Cardiac muscle cell (in vitro differentiated cells and primary cell): ENCODE measurements at regions not wholly inside any gene's neighbourhood (a gene's known extent, or its start where the extent isn't known, plus 50 kb on each side); places are given as distances from the start of the nearest gene placed in this dataset.

Experiments
- DNase-seq, 2 donors: peaks; one replicate each; pipeline versions ENCODE4 v3.0.0 to v3.0.0-alpha.2; 2010 to 2017; ENCODE audit warnings: low read depth in 1 of 2, low spot score in 1 of 2
- H3K27ac ChIP-seq: fragments of 200-600 bp; sonication (generic); 2 replicates; pipeline ENCODE4 v1.5.1; 2016
- H3K27me3 ChIP-seq: fragments of 200-600 bp; sonication (generic); 2 replicates; pipeline ENCODE4 v1.6.0; 2016; ENCODE audit warnings: control low read depth
- H3K36me3 ChIP-seq: fragments of 200-600 bp; sonication (generic); 2 replicates; pipeline ENCODE4 v1.5.1; 2016; ENCODE audit warnings: control low read depth
- H3K4me1 ChIP-seq: fragments of 200-600 bp; sonication (generic); 2 replicates; pipeline ENCODE4 v1.8.1; 2017; ENCODE audit warnings: low read depth, mild to moderate bottlenecking, mixed run types
- H3K4me3 ChIP-seq: fragments of 200-600 bp; sonication (generic); 2 replicates; pipeline ENCODE4 v1.5.1; 2016; ENCODE audit warnings: mild to moderate bottlenecking
- H3K9me3 ChIP-seq: fragments of 200-600 bp; sonication (generic); 2 replicates; pipeline ENCODE4 v1.5.1; 2017; ENCODE audit warnings: low read depth, mild to moderate bottlenecking, control low read depth
- CTCF ChIP-seq: IDR thresholded peaks from 2 replicates; pipeline ENCODE4 v1.5.1; 2012; ENCODE audit warnings: low read depth, mild to moderate bottlenecking, low read length

GRCh38 chrX:148309413-148309812, 191.0 kb upstream of the AFF2 start:
- Histone ChIP-seq H3K4me1 (no peaks in the 10 kb centered on the region), H3K27me3 (no peaks in the 10 kb centered on the region)

GRCh38 chrX:148310426-148311165, 189.8 kb upstream of the AFF2 start:
- H3K4me3 ChIP-seq: no peak overlapping the region
- no peaks in the 10 kb centered on the region for H3K36me3 ChIP-seq
- no peak for DNase-seq
- no peaks in the 10 kb centered on the region for H3K4me1 ChIP-seq
- H3K27ac ChIP-seq: no peak overlapping the region
- no peaks in the 10 kb centered on the region for H3K27me3 ChIP-seq
- H3K9me3 ChIP-seq: no peaks in the 10 kb centered on the region
- TF ChIP-seq CTCF: no peak

More at GRCh38 chrX:148309413-148309812, 191.0 kb upstream of the AFF2 start:
- H3K36me3 ChIP-seq: no peaks in the 10 kb centered on the region
- no peaks in the 10 kb centered on the region for H3K9me3 ChIP-seq
- H3K27ac ChIP-seq: no peak overlapping the region
- no peak for DNase-seq
- H3K4me3 ChIP-seq: no peak overlapping the region
- no peak for TF ChIP-seq CTCF

GRCh38 chrX:148311544-148311943, 188.9 kb upstream of the AFF2 start:
- no peak for TF ChIP-seq CTCF
- Histone ChIP-seq H3K4me1 (no peaks in the 10 kb centered on the region), H3K4me3 (no peak overlapping the region), H3K27ac (no peak overlapping the region), H3K27me3 (no peaks in the 10 kb centered on the region), H3K9me3 (no peaks in the 10 kb centered on the region), H3K36me3 (no peaks in the 10 kb centered on the region)
- DNase-seq: no peak

- Histone ChIP-seq H3K4me1 (no peaks in the 10 kb centered on the region), H3K27ac (no peak overlapping the region), H3K4me3 (no peak overlapping the region), H3K9me3 (no peaks in the 10 kb centered on the region), H3K27me3 (no peaks in the 10 kb centered on the region), H3K36me3 (no peaks in the 10 kb centered on the region)
- no peak for DNase-seq
- TF ChIP-seq CTCF: no peak
Observed at GRCh38 chrX:148314876-148315275, 185.5 kb upstream of the AFF2 start.

GRCh38 chrX:148316446-148316845, 184.0 kb upstream of the AFF2 start:
- H3K27me3 ChIP-seq: no peaks in the 10 kb centered on the region
- no peak overlapping the region for H3K27ac ChIP-seq
- no peaks in the 10 kb centered on the region for H3K4me1 ChIP-seq
- no peak overlapping the region for H3K4me3 ChIP-seq
- H3K9me3 ChIP-seq: no peaks in the 10 kb centered on the region
- DNase-seq: no peak
- TF ChIP-seq CTCF: no peak
- no peaks in the 10 kb centered on the region for H3K36me3 ChIP-seq
